Upper lobe of left lung (tissue), 6 donors: ENCODE measurements at regions not wholly inside any gene's neighbourhood (a gene's known extent, or its start where the extent isn't known, plus 50 kb on each side); places are given as distances from the start of the nearest gene placed in this dataset.

Source experiments
- ATAC-seq, 2 donors: fragments of 200-7000 bp; cut with Tn5 transposase; one replicate each; pipeline ENCODE4 v1.9.1; 2022; ENCODE audit warnings: mild to moderate bottlenecking in 2 of 2, moderate library complexity in 2 of 2; ENCODE audit not compliant: low FRiP score in 2 of 2
- DNase-seq, 2 donors: peaks; one replicate each; pipeline ENCODE4 v3.0.0-alpha.2; 2019 to 2020
- H3K27ac ChIP-seq, 4 donors: fragments of 200-600 bp; sonication (generic); one replicate each; pipeline ENCODE4 v1.5.1; 2016 to 2019
- H3K27me3 ChIP-seq, 4 donors: fragments of 200-600 bp; sonication (generic); one replicate each; pipeline ENCODE4 v1.5.1; 2017 to 2019
- H3K36me3 ChIP-seq, 4 donors: fragments of 200-600 bp; sonication (generic); one replicate each; pipeline ENCODE4 v1.5.1; 2016 to 2019
- H3K4me1 ChIP-seq, 4 donors: fragments of 200-600 bp; sonication (generic); one replicate each; pipeline ENCODE4 v1.5.1; 2018 to 2019
- H3K4me3 ChIP-seq, 4 donors: fragments of 200-600 bp; sonication (generic); one replicate each; pipeline ENCODE4 v1.5.1; 2017 to 2019; ENCODE audit warnings: mild to moderate bottlenecking in 2 of 4, moderate library complexity in 1 of 4
- H3K9me3 ChIP-seq, 4 donors: fragments of 200-600 bp; sonication (generic); one replicate each; pipeline ENCODE4 v1.5.1; 2018 to 2019
- CTCF ChIP-seq, 6 experiments: fragments of 450-650 bp in 4 of 6; fragments of 200-600 bp in 2 of 6; sonication (generic) in 2 of 6; IDR thresholded peaks; one replicate each; pipeline ENCODE4 v1.5.1; 2016 to 2019; ENCODE audit warnings: antibody characterized with exemption in 6 of 6
- EP300 ChIP-seq, 4 donors: sonication (generic); formaldehyde crosslinking; IDR thresholded peaks; one replicate each; pipeline ENCODE4 v1.5.1; 2017; ENCODE audit warnings: antibody characterized with exemption in 4 of 4, control low read depth in 2 of 4
- POLR2A ChIP-seq, 4 donors: fragments of 450-650 bp; IDR thresholded peaks; one replicate each; pipeline ENCODE4 v1.5.1; 2016 to 2017; ENCODE audit warnings: antibody characterized with exemption in 4 of 4, mild to moderate bottlenecking in 2 of 4
- POLR2AphosphoS5 ChIP-seq, 2 donors: sonication (generic); formaldehyde crosslinking; IDR thresholded peaks; one replicate each; pipeline ENCODE4 v1.5.1; 2017; ENCODE audit warnings: antibody characterized with exemption in 2 of 2
- WGBS, 2 donors: methylation state at CpG; one replicate each; pipeline ENCODE4 v1.1.5; 2017 to 2018; 5-methylcytosine and 5-hydroxymethylcytosine counted together
- donor health status: DM: no; HTN: no; CAD: no; lungs with moderate emphysema.
- donor health status: DM: no; HTN: yes; CAD: no; lungs with severe emphysema.

DNA sequence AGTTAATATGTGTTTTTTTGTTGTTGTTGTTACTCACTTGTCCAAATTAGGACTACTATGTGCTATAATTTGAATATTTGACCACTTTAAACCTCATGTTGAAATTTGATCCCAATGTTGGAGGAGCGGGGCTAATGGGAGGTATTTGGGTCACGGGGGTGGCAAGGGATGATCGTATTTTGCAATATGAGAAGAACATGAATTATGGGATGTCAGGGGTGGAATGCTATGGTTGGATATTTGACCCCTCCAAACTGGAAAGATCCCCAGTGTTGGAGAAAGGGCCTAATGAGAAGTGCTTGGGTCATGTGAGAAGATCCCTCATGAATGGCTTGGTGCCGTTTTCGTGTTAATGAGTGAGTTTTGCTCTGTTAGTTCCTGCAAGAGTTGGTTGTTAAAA is 119.8 kb downstream of the NUDT12 start:
- no peaks in the 10 kb centered on the region for H3K4me1 ChIP-seq
- H3K4me3 ChIP-seq = no peak overlapping the region
- peaks cover 0 to 6% (median 3%) of the 10 kb centered on the region in 4 donors for H3K9me3 ChIP-seq
- TF ChIP-seq POLR2A (IDR thresholded peaks at IDR 0.05) = no peak
- no peak for TF ChIP-seq EP300 (IDR thresholded peaks at IDR 0.05)
- TF ChIP-seq CTCF (IDR thresholded peaks at IDR 0.05) = no peak
- TF ChIP-seq POLR2AphosphoS5 (IDR thresholded peaks at IDR 0.05) = no peak
- no peak overlapping the region for H3K27ac ChIP-seq
- ATAC-seq (no peak), DNase-seq (no peak)
- no peaks in the 10 kb centered on the region for H3K36me3 ChIP-seq
- no peaks in the 10 kb centered on the region for H3K27me3 ChIP-seq
- WGBS, 2 donors = 92 to 93% methylated on average over 5 of the region's 5 CpGs

GRCh38 chr5:103441523-103441922 is 121.1 kb downstream of the NUDT12 start:
- Histone ChIP-seq H3K27ac (no peak overlapping the region), H3K36me3 (no peaks in the 10 kb centered on the region), H3K27me3 (no peaks in the 10 kb centered on the region), H3K4me3 (no peak overlapping the region), H3K9me3 (peaks cover 0 to 6% (median 3%) of the 10 kb centered on the region in 4 donors), H3K4me1 (no peaks in the 10 kb centered on the region)
- TF ChIP-seq EP300 (IDR thresholded peaks at IDR 0.05) (no peak), POLR2A (IDR thresholded peaks at IDR 0.05) (no peak), CTCF (IDR thresholded peaks at IDR 0.05) (no peak), POLR2AphosphoS5 (IDR thresholded peaks at IDR 0.05) (no peak)
- DNase-seq = no peak
- ATAC-seq = no peak
- 59 to 72% methylated on average over 2 of the region's 2 CpGs for WGBS, 2 donors

GRCh38 chr5:103439007-103439406 is 123.6 kb downstream of the NUDT12 start:
- Histone ChIP-seq H3K9me3 (peaks cover 0 to 6% (median 3%) of the 10 kb centered on the region in 4 donors), H3K4me1 (no peaks in the 10 kb centered on the region), H3K27ac (no peak overlapping the region), H3K36me3 (no peaks in the 10 kb centered on the region), H3K4me3 (no peak overlapping the region), H3K27me3 (no peaks in the 10 kb centered on the region)
- no peak for DNase-seq
- TF ChIP-seq POLR2AphosphoS5 (IDR thresholded peaks at IDR 0.05) (no peak), EP300 (IDR thresholded peaks at IDR 0.05) (no peak), CTCF (IDR thresholded peaks at IDR 0.05) (no peak), POLR2A (IDR thresholded peaks at IDR 0.05) (no peak)
- WGBS, 2 donors = 91 to 98% methylated on average over 2 of the region's 2 CpGs
- ATAC-seq = no peak

DNA sequence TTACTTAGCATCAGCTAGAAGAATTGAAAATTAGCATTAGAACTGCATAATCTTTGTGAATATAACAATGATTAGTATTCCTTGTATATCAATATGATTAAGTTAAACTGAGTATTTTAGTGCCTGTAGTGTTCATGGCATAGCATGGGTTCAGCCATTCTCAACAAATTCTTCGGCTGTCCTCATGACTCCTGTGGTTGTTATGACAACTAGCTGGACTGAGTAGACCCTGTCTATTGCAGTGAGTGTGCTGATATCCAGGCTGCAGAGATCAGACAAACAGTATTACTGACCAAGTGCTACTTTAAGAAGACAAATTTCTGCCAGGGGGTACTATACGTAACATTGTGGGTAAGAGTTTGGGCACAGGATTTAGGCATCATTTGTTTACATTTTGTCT is 125.9 kb downstream of the NUDT12 start:
- no peaks in the 10 kb centered on the region for H3K36me3 ChIP-seq
- ATAC-seq = no peak
- H3K27me3 ChIP-seq = no peaks in the 10 kb centered on the region
- H3K9me3 ChIP-seq = peaks cover 0 to 6% (median 3%) of the 10 kb centered on the region in 4 donors
- H3K4me1 ChIP-seq = no peaks in the 10 kb centered on the region
- H3K27ac ChIP-seq = no peak overlapping the region
- H3K4me3 ChIP-seq = no peak overlapping the region
- TF ChIP-seq POLR2AphosphoS5 (IDR thresholded peaks at IDR 0.05) (no peak), POLR2A (IDR thresholded peaks at IDR 0.05) (no peak), CTCF (IDR thresholded peaks at IDR 0.05) (no peak), EP300 (IDR thresholded peaks at IDR 0.05) (no peak)
- 73 to 86% methylated on average over 2 of the region's 2 CpGs for WGBS, 2 donors
- DNase-seq = no peak

DNA sequence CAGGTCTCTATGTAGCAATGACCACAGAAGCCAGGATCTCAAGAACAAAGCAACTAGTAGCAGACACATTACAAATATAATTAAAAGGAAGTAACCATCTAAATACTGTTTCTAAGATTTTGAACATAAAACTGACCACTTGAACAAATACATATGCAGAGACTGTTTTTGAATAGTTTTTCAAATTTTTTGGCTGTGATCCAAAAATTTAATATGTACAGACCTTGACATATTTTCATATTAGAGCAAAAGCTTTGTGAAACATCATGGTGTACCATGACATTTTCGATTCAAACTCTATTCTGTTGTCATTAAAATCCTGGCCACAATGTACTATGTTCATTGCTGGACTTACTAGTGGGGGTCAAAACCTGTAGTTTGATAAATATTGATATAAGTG is 126.5 kb downstream of the NUDT12 start:
- Histone ChIP-seq H3K27me3 (no peaks in the 10 kb centered on the region), H3K36me3 (no peaks in the 10 kb centered on the region), H3K4me1 (no peaks in the 10 kb centered on the region), H3K27ac (no peak overlapping the region), H3K9me3 (peaks cover 0 to 6% (median 3%) of the 10 kb centered on the region in 4 donors), H3K4me3 (no peak overlapping the region)
- ATAC-seq (no peak), DNase-seq (no peak)
- 58 to 71% methylated on average over 1 of the region's 1 CpG for WGBS, 2 donors
- TF ChIP-seq CTCF (IDR thresholded peaks at IDR 0.05) = no peak
- TF ChIP-seq POLR2A (IDR thresholded peaks at IDR 0.05) = no peak
- no peak for TF ChIP-seq POLR2AphosphoS5 (IDR thresholded peaks at IDR 0.05)
- TF ChIP-seq EP300 (IDR thresholded peaks at IDR 0.05) = no peak
